Subcutaneous abdominal adipose tissue (tissue), 5 donors: ENCODE measurements at regions not wholly inside any gene's neighbourhood (a gene's known extent, or its start where the extent isn't known, plus 50 kb on each side); places are given as distances from the start of the nearest gene placed in this dataset.

Experiments
- H3K27ac ChIP-seq: one replicate; pipeline ENCODE4 v1.7.0; 2013; ENCODE audit warnings: low read depth, mild to moderate bottlenecking, inconsistent platforms, low read length, moderate library complexity
- H3K27me3 ChIP-seq, 5 donors: one replicate each; pipeline ENCODE4 v1.7.0; 2013; ENCODE audit warnings: low read length in 5 of 5, inconsistent platforms in 1 of 5; ENCODE audit not compliant: control insufficient read depth in 5 of 5, insufficient read depth in 4 of 5
- H3K36me3 ChIP-seq, 5 donors: one replicate each; pipeline ENCODE4 v1.7.0; 2013; ENCODE audit warnings: low read length in 5 of 5; ENCODE audit not compliant: control insufficient read depth in 5 of 5, insufficient read depth in 5 of 5
- H3K4me1 ChIP-seq, 5 donors: one replicate each; pipeline ENCODE4 v1.7.0; 2013; ENCODE audit warnings: low read length in 5 of 5, mild to moderate bottlenecking in 3 of 5, moderate library complexity in 1 of 5; ENCODE audit not compliant: control insufficient read depth in 5 of 5, insufficient read depth in 5 of 5
- H3K4me3 ChIP-seq, 5 donors: one replicate each; pipeline ENCODE4 v1.7.0; 2013; ENCODE audit warnings: low read length in 5 of 5, low read depth in 1 of 5
- H3K9ac ChIP-seq, 5 donors: one replicate each; pipeline ENCODE4 v1.7.0; 2013; ENCODE audit warnings: low read length in 5 of 5, mild to moderate bottlenecking in 4 of 5, moderate library complexity in 3 of 5
- H3K9me3 ChIP-seq, 5 donors: one replicate each; pipeline ENCODE4 v1.7.0; 2013; ENCODE audit warnings: low read length in 5 of 5; ENCODE audit not compliant: control insufficient read depth in 5 of 5
- donor health status: healthy.
- donor health status: healthy.
- donor health status: healthy.
- donor health status: healthy.
- donor health status: healthy.

- H3K36me3 ChIP-seq, result no peaks in the 10 kb centered on the region
- no peak overlapping the region for H3K4me3 ChIP-seq
- no peaks in the 10 kb centered on the region for H3K4me1 ChIP-seq
- H3K9me3 ChIP-seq, result peaks cover 0 to 7% (median 0%) of the 10 kb centered on the region in 5 donors
- no peak overlapping the region for H3K9ac ChIP-seq
- no peak overlapping the region for H3K27ac ChIP-seq
- H3K27me3 ChIP-seq, result peaks cover 0 to 15% (median 2%) of the 10 kb centered on the region in 5 donors
Observed at GRCh38 chrX:20459410-20460350, 193.0 kb upstream of the RPS6KA3 start.

- no peaks in the 10 kb centered on the region for H3K4me1 ChIP-seq
- H3K27me3 ChIP-seq, result peaks cover 0 to 13% (median 5%) of the 10 kb centered on the region in 5 donors
- no peaks in the 10 kb centered on the region for H3K36me3 ChIP-seq
- peaks cover 0 to 7% (median 0%) of the 10 kb centered on the region in 5 donors for H3K9me3 ChIP-seq
- no peak overlapping the region for H3K27ac ChIP-seq
- no peak overlapping the region for H3K9ac ChIP-seq
- H3K4me3 ChIP-seq, result no peak overlapping the region
Observed at GRCh38 chrX:20456971-20457370, 190.3 kb upstream of the RPS6KA3 start.

- no peak overlapping the region for H3K9ac ChIP-seq
- no peak overlapping the region for H3K4me3 ChIP-seq
- H3K27ac ChIP-seq, result no peak overlapping the region
- no peaks in the 10 kb centered on the region for H3K36me3 ChIP-seq
- no peaks in the 10 kb centered on the region for H3K4me1 ChIP-seq
- H3K9me3 ChIP-seq, result peaks cover 0 to 7% (median 0%) of the 10 kb centered on the region in 5 donors
- H3K27me3 ChIP-seq, result peaks cover 0 to 8% (median 7%) of the 10 kb centered on the region in 5 donors
Observed at GRCh38 chrX:20455001-20455400, 188.3 kb upstream of the RPS6KA3 start.

- H3K4me3 ChIP-seq, result no peak overlapping the region
- H3K36me3 ChIP-seq, result no peaks in the 10 kb centered on the region
- peaks cover 0 to 7% (median 0%) of the 10 kb centered on the region in 5 donors for H3K9me3 ChIP-seq
- no peak overlapping the region for H3K27ac ChIP-seq
- peaks cover 0 to 8% (median 5%) of the 10 kb centered on the region in 5 donors for H3K27me3 ChIP-seq
- H3K9ac ChIP-seq, result no peak overlapping the region
- no peaks in the 10 kb centered on the region for H3K4me1 ChIP-seq
Observed at GRCh38 chrX:20454117-20454516, 187.4 kb upstream of the RPS6KA3 start.

- Histone ChIP-seq H3K27me3 (peaks cover 0 to 10% (median 5%) of the 10 kb centered on the region in 5 donors), H3K9me3 (peaks cover 0 to 7% (median 0%) of the 10 kb centered on the region in 5 donors), H3K4me3 (no peak overlapping the region), H3K4me1 (no peaks in the 10 kb centered on the region), H3K36me3 (no peaks in the 10 kb centered on the region), H3K27ac (no peak overlapping the region), H3K9ac (no peak overlapping the region)
Observed at GRCh38 chrX:20452487-20452886, 185.8 kb upstream of the RPS6KA3 start.

GRCh38 chrX:20451929-20452328, 185.2 kb upstream of the RPS6KA3 start:
- Histone ChIP-seq H3K27ac (no peak overlapping the region), H3K9me3 (peaks cover 0 to 7% (median 0%) of the 10 kb centered on the region in 5 donors), H3K36me3 (no peaks in the 10 kb centered on the region), H3K4me3 (no peak overlapping the region), H3K4me1 (no peaks in the 10 kb centered on the region), H3K9ac (no peak overlapping the region), H3K27me3 (peaks cover 0 to 10% (median 5%) of the 10 kb centered on the region in 5 donors)

- H3K36me3 ChIP-seq, result no peaks in the 10 kb centered on the region
- H3K27ac ChIP-seq, result no peak overlapping the region
- H3K4me1 ChIP-seq, result no peaks in the 10 kb centered on the region
- H3K9me3 ChIP-seq, result no peaks in the 10 kb centered on the region
- H3K27me3 ChIP-seq, result peaks cover 0 to 8% (median 3%) of the 10 kb centered on the region in 5 donors
- no peak overlapping the region for H3K4me3 ChIP-seq
- H3K9ac ChIP-seq, result no peak overlapping the region
Observed at GRCh38 chrX:20445109-20445508, 178.4 kb upstream of the RPS6KA3 start.

GRCh38 chrX:20442597-20442996, 175.9 kb upstream of the RPS6KA3 start:
- peaks cover 0 to 6% (median 0%) of the 10 kb centered on the region in 5 donors for H3K27me3 ChIP-seq
- no peaks in the 10 kb centered on the region for H3K36me3 ChIP-seq
- no peak overlapping the region for H3K27ac ChIP-seq
- H3K4me3 ChIP-seq, result no peak overlapping the region
- H3K9ac ChIP-seq, result no peak overlapping the region
- no peaks in the 10 kb centered on the region for H3K9me3 ChIP-seq
- H3K4me1 ChIP-seq, result no peaks in the 10 kb centered on the region

GRCh38 chrX:20441123-20441522, 174.4 kb upstream of the RPS6KA3 start:
- H3K36me3 ChIP-seq, result no peaks in the 10 kb centered on the region
- H3K27ac ChIP-seq, result no peak overlapping the region
- H3K27me3 ChIP-seq, result peaks cover 0 to 6% (median 0%) of the 10 kb centered on the region in 5 donors
- H3K4me3 ChIP-seq, result no peak overlapping the region
- no peaks in the 10 kb centered on the region for H3K4me1 ChIP-seq
- no peaks in the 10 kb centered on the region for H3K9me3 ChIP-seq
- no peak overlapping the region for H3K9ac ChIP-seq

GRCh38 chrX:20438871-20439526, 172.3 kb upstream of the RPS6KA3 start:
- Histone ChIP-seq H3K4me3 (no peak overlapping the region), H3K4me1 (no peaks in the 10 kb centered on the region), H3K36me3 (no peaks in the 10 kb centered on the region), H3K9me3 (no peaks in the 10 kb centered on the region), H3K27ac (no peak overlapping the region), H3K9ac (no peak overlapping the region), H3K27me3 (peaks cover 0 to 10% (median 0%) of the 10 kb centered on the region in 5 donors)
